ENCODE measurements at regions not wholly inside any gene's neighbourhood (a gene's known extent, or its start where the extent isn't known, plus 50 kb on each side); places are given as distances from the start of the nearest gene placed in this dataset.
A peak's percentile ranks its signal among the peaks of the same experiment; 100 is the strongest.

DNA sequence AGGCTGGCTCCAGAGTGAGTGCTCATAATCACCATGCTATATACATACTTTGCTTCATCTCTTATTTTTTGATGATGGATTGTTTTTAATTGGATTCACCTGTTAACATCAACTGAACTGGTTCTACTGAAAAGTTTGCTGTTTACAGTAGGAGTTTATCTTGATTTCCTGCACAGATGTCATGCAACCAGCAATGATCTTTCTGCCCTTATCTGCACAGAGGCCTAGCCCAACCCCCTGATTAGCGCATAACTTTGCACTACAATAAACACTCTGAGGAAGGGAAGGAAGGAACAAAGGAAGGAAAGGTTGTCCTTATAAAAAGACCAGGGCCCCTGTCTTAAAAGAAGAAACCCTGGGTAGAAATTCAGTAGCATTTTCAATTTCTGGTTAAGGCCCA is 152.9 kb downstream of the RGS9 start:
- TF ChIP-seq ZFX (IDR thresholded peaks at IDR 0.05; ENCODE audit: borderline replicate concordance) (no peak), CTCF (IDR thresholded peaks at IDR 0.05) (no peak)

DNA sequence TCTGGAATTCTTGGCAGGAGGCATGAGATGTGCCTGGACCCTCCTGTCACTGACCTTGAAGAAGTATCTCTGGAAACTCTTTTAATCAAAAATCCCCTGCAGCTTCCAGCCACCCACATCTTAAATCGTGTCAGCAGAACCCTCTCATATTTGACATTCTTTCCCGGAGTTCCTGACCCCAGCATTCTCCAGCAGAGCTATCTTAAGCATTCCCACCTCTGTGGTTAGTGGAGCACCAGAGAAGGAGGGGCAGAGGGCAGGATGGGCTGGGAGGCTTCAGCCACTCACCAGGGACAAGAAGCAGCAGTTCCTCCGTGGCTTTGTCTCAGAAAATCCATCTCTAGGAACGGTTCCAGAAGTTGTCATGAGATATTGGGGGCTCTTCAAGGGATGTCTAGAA is 149.9 kb downstream of the RGS9 start:
- no peak overlapping the region for H3K27ac ChIP-seq
- TF ChIP-seq ZFX (IDR thresholded peaks at IDR 0.05; ENCODE audit: borderline replicate concordance) (no peak), CTCF (IDR thresholded peaks at IDR 0.05) (no peak)

More for the DNA sequence above, 152.9 kb downstream of the RGS9 start:
- H3K27ac ChIP-seq = no peak overlapping the region

- TF ChIP-seq CTCF (IDR thresholded peaks at IDR 0.05) (no peak), ZFX (IDR thresholded peaks at IDR 0.05; ENCODE audit: borderline replicate concordance) (no peak)
- no peak overlapping the region for H3K27ac ChIP-seq
Observed at GRCh38 chr17:65283704-65284103, 146.5 kb downstream of the RGS9 start.

- no peak overlapping the region for H3K27ac ChIP-seq
- TF ChIP-seq CTCF (IDR thresholded peaks at IDR 0.05) (no peak), ZFX (IDR thresholded peaks at IDR 0.05; ENCODE audit: borderline replicate concordance) (no peak)
Observed at GRCh38 chr17:65279456-65279855, 142.3 kb downstream of the RGS9 start.

DNA sequence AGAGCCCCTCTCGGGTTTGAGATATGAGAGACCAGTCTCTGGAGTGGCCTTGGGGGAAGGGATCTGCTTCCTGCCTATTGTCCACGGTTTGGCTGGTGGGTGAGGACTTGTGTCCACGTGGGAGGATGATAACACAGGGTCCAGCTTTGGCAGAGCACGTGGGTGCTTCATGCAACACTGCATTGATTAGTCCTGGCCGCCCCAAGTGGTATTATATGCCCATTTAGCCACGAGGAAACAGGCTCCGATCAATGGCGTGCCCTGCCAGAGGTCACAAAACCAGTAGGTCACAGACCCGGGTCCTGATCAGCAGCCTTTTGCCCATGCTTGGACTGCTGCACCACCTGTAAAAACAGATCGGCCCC is 141.6 kb downstream of the RGS9 start:
- no peak for TF ChIP-seq CTCF (IDR thresholded peaks at IDR 0.05)
- TF ChIP-seq ZFX (IDR thresholded peaks at IDR 0.05; ENCODE audit: borderline replicate concordance) = no peak
- H3K27ac ChIP-seq = no peak overlapping the region

- TF ChIP-seq ZFX (IDR thresholded peaks at IDR 0.05; ENCODE audit: borderline replicate concordance) (no peak), CTCF (IDR thresholded peaks at IDR 0.05) (peak; percentile 48)
- no peak overlapping the region for H3K27ac ChIP-seq
Observed at GRCh38 chr17:65278050-65278819, 141.1 kb downstream of the RGS9 start.

- no peak overlapping the region for H3K27ac ChIP-seq
- TF ChIP-seq ZFX (IDR thresholded peaks at IDR 0.05; ENCODE audit: borderline replicate concordance) (no peak), CTCF (IDR thresholded peaks at IDR 0.05) (no peak)
Observed at GRCh38 chr17:65277576-65277975, 140.4 kb downstream of the RGS9 start.

Data from 22Rv1 (cell line).